Loucy (cell line): ENCODE measurements at regions not wholly inside any gene's neighbourhood (a gene's known extent, or its start where the extent isn't known, plus 50 kb on each side); places are given as distances from the start of the nearest gene placed in this dataset.

Experiments
- H2AFZ ChIP-seq: fragments of 200-600 bp; sonication (generic); 2 replicates; pipeline ENCODE4 v1.6.0; 2016; ENCODE audit warnings: antibody characterized with exemption, mild to moderate bottlenecking, low read length, moderate library complexity
- H3F3A ChIP-seq: fragments of 200-600 bp; 2 replicates; pipeline ENCODE4 v1.6.0; 2016; ENCODE audit warnings: antibody characterized with exemption, low read depth, mild to moderate bottlenecking
- H3K27me3 ChIP-seq: fragments of 200-600 bp; sonication (generic); 2 replicates; pipeline ENCODE4 v1.6.1; 2014; ENCODE audit warnings: low read length, mild to moderate bottlenecking; ENCODE audit not compliant: insufficient read depth, poor library complexity, severe bottlenecking
- H3K36me3 ChIP-seq: fragments of 200-600 bp; sonication (generic); 2 replicates; pipeline ENCODE4 v1.6.1; 2016; ENCODE audit warnings: low read length; ENCODE audit not compliant: insufficient read depth
- H3K4me1 ChIP-seq: fragments of 200-600 bp; sonication (generic); 2 replicates; pipeline ENCODE4 v1.5.1; 2014; ENCODE audit warnings: low read length, mild to moderate bottlenecking; ENCODE audit not compliant: insufficient read depth, poor library complexity, severe bottlenecking
- H3K4me2 ChIP-seq: fragments of 200-600 bp; sonication (generic); 2 replicates; pipeline ENCODE4 v1.6.0; 2014; ENCODE audit warnings: antibody characterized with exemption, low read length, low read depth, mild to moderate bottlenecking; ENCODE audit not compliant: poor library complexity, severe bottlenecking
- H3K4me3 ChIP-seq: fragments of 200-600 bp; sonication (generic); 2 replicates; pipeline ENCODE4 v1.5.1; 2014; ENCODE audit warnings: low read length, mild to moderate bottlenecking, mixed read lengths; ENCODE audit not compliant: poor library complexity, severe bottlenecking
- H3K79me2 ChIP-seq: fragments of 200-600 bp; sonication (generic); 2 replicates; pipeline ENCODE4 v1.6.1; 2014; ENCODE audit warnings: low read length; ENCODE audit not compliant: insufficient read depth
- H3K9ac ChIP-seq: fragments of 200-600 bp; sonication (generic); 2 replicates; pipeline ENCODE4 v1.6.0; 2014; ENCODE audit warnings: mild to moderate bottlenecking, low read depth, low read length, moderate library complexity; ENCODE audit not compliant: poor library complexity, severe bottlenecking
- H3K9me2 ChIP-seq: fragments of 200-600 bp; sonication (generic); replicated peaks from 2 replicates; pipeline ENCODE4 v1.6.1; 2016; ENCODE audit warnings: low read depth, low read length, mixed read lengths
- H3K9me3 ChIP-seq: fragments of 200-600 bp; sonication (generic); 2 replicates; pipeline ENCODE4 v1.6.1; 2014; ENCODE audit warnings: mild to moderate bottlenecking, antibody characterized with exemption, low read length, low read depth; ENCODE audit not compliant: insufficient read depth
- H4K20me1 ChIP-seq: fragments of 200-600 bp; sonication (generic); 2 replicates; pipeline ENCODE4 v1.6.0; 2014; ENCODE audit warnings: antibody characterized with exemption, low read length, mild to moderate bottlenecking; ENCODE audit not compliant: insufficient read depth, poor library complexity, severe bottlenecking
- EZH2phosphoT487 ChIP-seq: fragments of 200-600 bp; IDR thresholded peaks from 2 replicates; pipeline ENCODE4 v1.6.1; 2018; ENCODE audit warnings: antibody characterized with exemption, mild to moderate bottlenecking, moderate library complexity, borderline replicate concordance
- TF ChIP-seq, protein P1 (sequence below): fragments of 200-600 bp; sonication (generic); conservative IDR thresholded peaks from 2 replicates; pipeline ENCODE4 v1.5.1; 2014; ENCODE audit warnings: mild to moderate bottlenecking, antibody characterized with exemption, low read length

DNA sequence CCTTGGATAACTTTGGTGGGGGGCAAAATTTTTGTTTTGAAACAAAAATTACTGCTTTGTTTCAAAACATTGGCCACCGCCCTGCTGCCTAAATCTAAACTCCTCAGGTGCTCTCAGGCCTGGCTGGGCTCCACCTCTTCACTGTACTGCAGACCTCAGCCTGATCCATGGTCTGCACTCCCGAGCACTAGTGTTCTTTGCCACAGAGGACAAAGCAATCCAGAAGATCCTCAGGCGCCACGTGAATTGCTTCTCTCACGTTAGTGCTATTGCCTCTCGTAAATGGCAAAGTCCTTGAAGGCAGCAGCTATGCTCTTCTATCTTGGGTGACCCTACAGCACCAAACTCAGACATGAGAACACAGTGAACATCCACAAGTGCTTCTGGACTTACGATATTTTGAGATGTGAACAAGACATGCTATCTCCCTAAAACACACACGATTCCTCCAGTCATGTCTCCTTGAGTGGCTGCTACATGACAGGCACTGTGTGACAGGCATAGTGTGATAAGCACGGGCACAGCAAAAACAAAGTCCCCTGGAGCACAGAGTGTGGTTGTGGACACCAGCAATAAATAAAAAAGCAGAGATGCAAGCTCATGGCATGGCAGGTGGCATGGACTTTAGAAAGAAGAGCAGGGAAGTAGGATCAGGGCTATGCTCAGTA lies 582.1 kb upstream of the DPP6 start:
- no peaks in the 10 kb centered on the region for H3K4me1 ChIP-seq
- H3K9me3 ChIP-seq = peaks cover 7% of the 10 kb centered on the region; the same call in 1 of the 2 replicates
- no peak overlapping the region for H2AFZ ChIP-seq
- no peaks in the 10 kb centered on the region for H3K27me3 ChIP-seq
- no peak overlapping the region for H3K9ac ChIP-seq
- no peaks in the 10 kb centered on the region for H3K36me3 ChIP-seq
- TF ChIP-seq, protein P1, sequence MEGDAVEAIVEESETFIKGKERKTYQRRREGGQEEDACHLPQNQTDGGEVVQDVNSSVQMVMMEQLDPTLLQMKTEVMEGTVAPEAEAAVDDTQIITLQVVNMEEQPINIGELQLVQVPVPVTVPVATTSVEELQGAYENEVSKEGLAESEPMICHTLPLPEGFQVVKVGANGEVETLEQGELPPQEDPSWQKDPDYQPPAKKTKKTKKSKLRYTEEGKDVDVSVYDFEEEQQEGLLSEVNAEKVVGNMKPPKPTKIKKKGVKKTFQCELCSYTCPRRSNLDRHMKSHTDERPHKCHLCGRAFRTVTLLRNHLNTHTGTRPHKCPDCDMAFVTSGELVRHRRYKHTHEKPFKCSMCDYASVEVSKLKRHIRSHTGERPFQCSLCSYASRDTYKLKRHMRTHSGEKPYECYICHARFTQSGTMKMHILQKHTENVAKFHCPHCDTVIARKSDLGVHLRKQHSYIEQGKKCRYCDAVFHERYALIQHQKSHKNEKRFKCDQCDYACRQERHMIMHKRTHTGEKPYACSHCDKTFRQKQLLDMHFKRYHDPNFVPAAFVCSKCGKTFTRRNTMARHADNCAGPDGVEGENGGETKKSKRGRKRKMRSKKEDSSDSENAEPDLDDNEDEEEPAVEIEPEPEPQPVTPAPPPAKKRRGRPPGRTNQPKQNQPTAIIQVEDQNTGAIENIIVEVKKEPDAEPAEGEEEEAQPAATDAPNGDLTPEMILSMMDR = no peak
- H3F3A ChIP-seq = no peaks in the 10 kb centered on the region
- H4K20me1 ChIP-seq = no peaks in the 10 kb centered on the region
- H3K79me2 ChIP-seq = no peaks in the 10 kb centered on the region
- H3K9me2 ChIP-seq = no peaks in the 10 kb centered on the region
- H3K4me3 ChIP-seq = no peak overlapping the region
- H3K4me2 ChIP-seq = no peak overlapping the region

DNA sequence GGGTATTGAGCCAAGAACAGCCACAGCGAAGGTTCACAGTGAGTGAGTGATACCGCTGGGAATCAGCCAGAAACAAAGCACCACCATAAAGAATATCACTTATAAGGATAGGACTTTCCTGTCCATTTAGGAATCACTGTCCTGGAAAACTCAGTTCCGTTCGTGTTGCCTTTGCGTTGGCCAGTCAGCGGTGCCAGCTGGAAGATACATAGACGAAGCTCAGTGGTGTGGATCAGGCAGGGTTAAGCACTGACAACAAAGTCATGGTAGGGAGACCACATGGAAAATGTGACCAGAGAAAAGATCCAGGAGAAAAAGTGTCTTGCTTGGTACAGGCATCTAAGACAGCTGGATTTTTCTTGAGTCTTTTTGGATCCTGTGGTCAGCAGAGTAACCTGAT lies 579.7 kb upstream of the DPP6 start:
- TF ChIP-seq, protein P1 = no peak
- TF ChIP-seq EZH2phosphoT487 = no peak
- H3K79me2 ChIP-seq = no peaks in the 10 kb centered on the region

DNA sequence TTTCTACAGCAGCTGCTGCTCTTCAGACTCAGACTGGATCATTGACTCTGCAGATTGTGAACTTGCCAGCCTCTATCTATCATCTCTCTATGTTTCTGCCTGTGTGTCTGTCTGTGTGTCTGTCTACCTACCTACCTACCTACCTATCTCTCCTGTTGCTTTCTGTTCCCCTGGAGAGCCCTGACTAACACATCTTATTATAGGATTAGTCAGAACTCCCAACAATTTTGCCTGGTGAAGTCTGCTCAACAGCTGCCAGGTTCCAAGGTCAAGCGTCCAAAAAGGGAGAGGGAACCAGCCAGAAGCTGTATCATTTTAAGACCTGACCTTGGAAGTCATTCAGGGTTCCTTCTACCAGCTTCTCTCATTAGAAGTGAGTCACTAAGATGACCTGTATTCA lies 579.0 kb upstream of the DPP6 start:
- Histone ChIP-seq H3K9me3 (peaks cover 7% of the 10 kb centered on the region; the same call in 1 of the 2 replicates), H3K4me1 (no peaks in the 10 kb centered on the region), H3K9me2 (no peaks in the 10 kb centered on the region)

More for the DNA sequence above, 579.7 kb upstream of the DPP6 start:
- H4K20me1 ChIP-seq = no peaks in the 10 kb centered on the region
- H3K4me1 ChIP-seq = no peaks in the 10 kb centered on the region
- no peaks in the 10 kb centered on the region for H3K9me2 ChIP-seq
- no peak overlapping the region for H3K4me2 ChIP-seq
- H3F3A ChIP-seq = no peaks in the 10 kb centered on the region
- no peak overlapping the region for H3K4me3 ChIP-seq
- H3K27me3 ChIP-seq = no peaks in the 10 kb centered on the region
- H3K36me3 ChIP-seq = no peaks in the 10 kb centered on the region
- no peak overlapping the region for H2AFZ ChIP-seq
- H3K9me3 ChIP-seq = peaks cover 7% of the 10 kb centered on the region; the same call in 1 of the 2 replicates
- no peak overlapping the region for H3K9ac ChIP-seq

More for the DNA sequence above, 579.0 kb upstream of the DPP6 start:
- Histone ChIP-seq H3K27me3 (no peaks in the 10 kb centered on the region), H3K79me2 (no peaks in the 10 kb centered on the region), H2AFZ (no peak overlapping the region), H3K4me2 (no peak overlapping the region), H3K4me3 (no peak overlapping the region), H3F3A (no peaks in the 10 kb centered on the region), H3K9ac (no peak overlapping the region), H4K20me1 (no peaks in the 10 kb centered on the region), H3K36me3 (no peaks in the 10 kb centered on the region)
- no peak for TF ChIP-seq EZH2phosphoT487
- TF ChIP-seq, protein P1 = no peak
